ENCODE measurements at regions not wholly inside any gene's neighbourhood (a gene's known extent, or its start where the extent isn't known, plus 50 kb on each side); places are given as distances from the start of the nearest gene placed in this dataset.
A peak's percentile ranks its signal among the peaks of the same experiment; 100 is the strongest.
"Not testable (repeated sequence)": the region's sequence is repeated elsewhere in the genome, so short reads cannot be mapped to it uniquely, and the experiment has no call there.

DNA sequence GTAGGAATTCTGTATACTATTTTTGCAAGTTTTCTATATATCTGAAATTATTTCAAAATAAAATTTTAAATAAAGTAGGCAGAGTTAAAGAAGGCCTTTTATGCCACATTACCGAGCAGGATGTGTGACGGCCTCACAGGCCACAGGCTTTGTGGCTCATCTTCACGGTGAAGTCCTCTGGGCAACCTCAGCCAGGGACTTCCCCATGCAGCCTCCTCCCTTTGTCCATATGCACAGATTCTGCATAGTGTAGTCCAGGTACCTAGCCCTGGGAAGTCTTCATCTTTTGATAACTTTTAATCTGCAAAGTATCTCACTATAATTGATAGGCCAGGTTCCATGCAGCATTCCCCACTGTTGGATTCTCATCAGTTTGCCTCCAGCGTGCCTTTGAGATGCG lies 62.8 kb downstream of the ARHGAP11B start:
- in situ Hi-C loops (cut with HindIII; ENCODE audit: low sequenced_read_pairs); DNase-seq (ENCODE audit: low spot score): not testable (repeated sequence)

DNA sequence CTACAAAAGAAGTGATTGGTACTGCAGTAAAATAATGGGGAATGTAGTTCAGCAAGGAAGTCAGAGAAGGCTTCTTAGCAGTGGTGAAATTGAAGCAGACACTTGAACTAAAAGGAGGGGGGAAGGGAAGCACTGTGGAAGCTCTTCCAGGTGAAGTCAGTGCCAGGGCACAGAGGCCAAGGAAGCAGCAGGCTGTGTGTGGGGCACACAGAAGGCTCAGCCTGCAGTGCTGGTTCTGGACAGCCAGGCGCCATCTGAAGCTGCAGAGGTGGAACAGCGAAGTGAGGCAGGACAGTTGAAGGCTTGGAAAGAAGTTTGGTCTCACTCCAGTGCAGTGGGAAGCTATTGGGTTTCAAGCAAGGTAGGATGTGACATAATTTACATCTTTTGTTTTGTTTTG lies 64.2 kb downstream of the ARHGAP11B start:
- peak; percentile 54 for DNase-seq (ENCODE audit: low spot score)
- in situ Hi-C loops (cut with HindIII; ENCODE audit: low sequenced_read_pairs), result not testable (repeated sequence)

DNA sequence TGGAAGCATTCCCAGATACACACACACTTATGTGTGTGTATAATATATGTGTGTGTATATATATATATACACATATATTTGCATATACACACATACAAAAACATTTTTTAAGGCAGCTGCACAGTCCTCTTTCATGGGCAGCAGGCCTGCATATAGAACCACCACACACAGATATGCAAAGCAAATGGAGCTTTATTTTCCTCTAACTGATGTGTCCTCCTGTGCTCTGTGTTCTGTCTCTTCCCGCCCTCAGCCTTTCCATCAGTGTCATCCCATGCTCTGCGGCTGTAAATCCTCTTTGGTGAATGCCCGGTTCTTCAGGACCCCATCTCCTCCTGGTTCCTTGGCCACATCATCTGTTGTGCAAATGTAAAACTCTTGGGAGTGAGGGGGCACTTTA lies 69.9 kb downstream of the ARHGAP11B start:
- in situ Hi-C loops (cut with HindIII; ENCODE audit: low sequenced_read_pairs); DNase-seq (ENCODE audit: low spot score): not testable (repeated sequence)

DNA sequence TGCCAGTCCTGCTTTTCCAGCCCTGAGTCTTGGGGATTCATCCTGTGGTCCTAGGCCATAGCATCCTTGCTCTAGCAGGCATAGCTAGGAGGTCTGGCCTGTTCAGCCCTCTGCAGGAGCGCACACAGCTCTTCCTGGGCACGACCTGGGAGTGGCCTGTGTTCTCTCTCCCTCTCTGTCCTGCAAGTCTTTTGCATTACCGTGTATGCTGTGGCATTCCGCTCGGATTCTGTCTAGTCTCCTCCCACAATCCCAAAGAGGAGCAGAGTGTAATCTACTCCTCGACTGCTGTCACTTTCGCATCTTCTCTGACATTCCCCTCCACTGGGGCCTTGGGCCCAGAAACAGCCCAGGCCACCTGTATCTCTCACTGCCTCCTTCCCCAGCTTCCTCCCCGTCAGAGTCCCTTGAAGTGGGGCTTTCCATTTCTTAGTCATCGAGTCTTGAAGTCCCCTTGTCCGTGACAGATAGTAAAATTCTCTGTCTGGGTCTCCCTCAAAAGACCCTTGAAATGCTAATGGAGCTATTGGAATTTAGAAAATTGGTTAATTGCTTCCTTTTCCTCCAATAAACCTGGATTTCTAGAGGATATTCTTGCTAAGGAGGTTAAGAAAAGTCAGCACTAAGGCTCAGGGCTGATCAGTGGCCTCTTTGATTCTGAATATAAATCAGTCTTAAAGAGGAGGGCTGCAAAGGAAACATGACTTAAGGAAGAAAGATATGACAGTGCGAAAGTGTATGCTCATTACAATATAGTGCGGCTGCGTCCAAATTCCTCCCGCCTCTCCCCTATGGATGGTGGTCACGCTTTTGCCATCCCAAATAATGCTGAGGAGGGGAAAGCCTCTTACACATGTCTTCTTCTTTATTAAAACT lies 70.7 kb downstream of the ARHGAP11B start:
- in situ Hi-C loops (cut with HindIII; ENCODE audit: low sequenced_read_pairs), result not testable (repeated sequence)

DNA sequence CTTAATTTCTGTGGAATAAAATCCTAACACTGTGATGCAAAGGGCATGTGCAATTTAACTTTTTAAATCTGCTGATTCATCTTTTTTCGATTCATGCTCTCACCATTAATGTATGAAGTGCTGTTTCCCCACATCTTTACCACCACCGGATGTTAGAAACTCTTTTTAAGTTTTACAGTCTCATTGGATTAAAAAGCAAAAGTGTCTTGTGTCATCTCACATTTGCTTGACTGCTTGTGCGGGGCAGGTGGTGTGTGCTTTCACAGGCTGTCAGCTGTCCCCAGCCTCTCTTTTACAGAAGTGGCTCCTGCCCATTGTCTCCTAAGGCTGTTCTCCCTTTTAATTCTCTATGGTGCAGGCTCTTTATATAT lies 71.4 kb downstream of the ARHGAP11B start:
- DNase-seq (ENCODE audit: low spot score); in situ Hi-C loops (cut with HindIII; ENCODE audit: low sequenced_read_pairs): not testable (repeated sequence)

More for the DNA sequence above, 70.7 kb downstream of the ARHGAP11B start:
- not testable (repeated sequence) for DNase-seq (ENCODE audit: low spot score)

DNA sequence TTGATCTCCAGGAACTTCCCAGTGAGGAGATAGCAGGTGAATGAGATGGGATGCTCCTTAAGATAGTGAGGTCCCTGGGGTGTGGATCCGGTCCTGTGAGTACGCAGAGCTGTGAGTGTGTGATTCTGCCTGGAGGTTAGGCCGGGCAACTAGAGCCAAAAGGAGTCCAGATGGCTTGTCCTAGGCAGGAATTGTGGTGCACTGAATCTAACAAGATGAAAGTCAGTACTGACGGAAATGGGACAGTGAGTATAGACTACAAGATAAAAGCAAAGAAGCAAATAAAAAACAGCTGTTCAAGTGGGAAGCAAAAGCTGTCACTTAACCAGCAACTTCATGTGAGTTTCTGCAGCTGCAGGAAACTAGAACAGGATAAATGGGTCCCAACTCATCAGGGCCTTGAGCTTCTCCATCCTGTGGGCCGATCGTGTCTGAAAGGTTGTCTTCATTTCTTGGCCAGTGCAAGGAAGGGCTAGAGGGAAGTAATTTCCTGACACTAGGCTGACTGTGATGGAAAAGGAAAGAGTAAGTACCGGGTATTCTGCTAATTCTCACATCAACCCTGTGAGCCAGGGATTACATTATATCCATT lies 74.2 kb downstream of the ARHGAP11B start:
- DNase-seq (ENCODE audit: low spot score); in situ Hi-C loops (cut with HindIII; ENCODE audit: low sequenced_read_pairs): not testable (repeated sequence)

DNA sequence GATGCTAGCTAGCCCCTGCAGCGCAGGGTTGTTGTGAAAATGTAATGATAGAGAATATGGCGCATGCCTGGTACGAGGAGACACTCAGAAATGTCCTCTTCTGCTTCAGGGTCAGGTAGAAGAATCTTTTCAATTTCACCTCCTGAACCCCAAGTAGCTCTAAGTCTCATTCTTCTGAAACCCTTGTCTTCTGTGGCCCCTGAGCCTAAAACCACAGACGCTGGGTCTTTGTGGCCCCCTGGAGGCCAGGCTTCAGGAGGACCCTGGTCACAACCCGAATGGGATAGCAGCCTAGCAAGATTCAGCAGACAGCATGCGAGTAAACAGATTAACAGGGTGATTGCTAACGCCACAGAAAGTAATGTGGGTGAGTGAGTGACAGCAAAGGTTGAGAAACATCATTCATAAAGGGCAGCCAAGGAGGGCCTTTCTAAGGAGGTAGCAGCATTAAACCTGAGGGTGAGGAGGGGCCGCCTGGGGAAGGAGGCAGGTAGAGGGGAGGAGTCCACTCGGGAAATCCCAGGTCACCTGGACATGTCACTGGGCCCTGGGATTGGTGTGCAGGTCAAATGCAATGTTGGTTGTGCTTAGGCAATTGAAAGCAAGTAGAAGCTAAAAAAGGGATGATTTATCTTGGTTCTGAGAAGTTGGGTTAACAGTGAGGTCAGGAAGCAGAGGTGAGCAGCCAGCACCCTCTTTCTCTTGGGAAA lies 82.2 kb downstream of the ARHGAP11B start:
- in situ Hi-C loops (cut with HindIII; ENCODE audit: low sequenced_read_pairs); DNase-seq (ENCODE audit: low spot score): not testable (repeated sequence)

DNA sequence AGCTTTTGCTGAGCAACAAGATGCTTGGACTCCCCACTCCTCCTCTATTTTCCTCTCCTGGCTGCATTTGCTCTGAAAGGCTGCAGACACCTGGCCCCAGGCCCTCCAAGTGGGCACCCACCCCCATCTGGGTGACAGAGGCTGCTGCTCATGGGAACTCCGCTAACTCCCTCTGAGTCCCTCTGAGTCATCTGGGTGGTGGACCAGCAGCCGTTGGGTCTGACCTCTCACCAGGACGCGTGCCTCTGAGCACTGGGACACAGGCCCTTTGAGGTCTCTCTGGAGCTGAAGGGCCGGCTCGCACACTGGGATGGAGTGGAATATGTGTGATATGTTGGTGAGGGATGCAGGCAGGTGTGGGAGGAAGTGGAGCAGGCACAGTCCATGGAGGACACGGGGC lies 82.9 kb downstream of the ARHGAP11B start:
- in situ Hi-C loops (cut with HindIII; ENCODE audit: low sequenced_read_pairs); DNase-seq (ENCODE audit: low spot score): not testable (repeated sequence)

DNA sequence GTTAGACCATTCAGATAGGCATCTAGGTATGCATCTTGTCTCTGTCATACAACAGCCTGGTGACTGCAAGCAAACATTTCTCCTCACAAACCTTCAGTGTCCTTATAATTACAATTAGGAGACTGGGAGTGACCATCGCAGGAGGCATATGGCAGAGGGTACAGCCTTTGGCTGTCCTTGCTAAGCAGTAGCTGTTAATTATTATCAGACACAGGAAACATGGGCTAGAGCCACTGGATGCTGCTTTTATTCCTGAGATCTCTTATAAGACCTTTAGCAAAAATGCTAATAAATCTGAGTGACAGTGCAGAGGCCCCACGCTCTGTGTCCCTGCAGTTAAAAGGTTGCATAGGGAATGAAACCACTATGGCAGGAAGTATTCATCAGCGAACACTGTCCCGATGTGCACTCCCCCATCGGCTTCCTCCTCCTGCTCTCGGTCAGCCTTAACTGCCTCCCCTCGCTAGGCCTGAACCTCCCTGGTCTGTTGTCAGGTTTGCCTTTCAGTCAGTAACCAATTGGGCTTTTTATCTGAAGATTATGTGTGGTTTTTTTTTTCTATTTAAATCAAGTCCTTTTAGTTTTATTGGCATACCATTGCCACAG lies 92.2 kb downstream of the ARHGAP11B start:
- DNase-seq (ENCODE audit: low spot score); in situ Hi-C loops (cut with HindIII; ENCODE audit: low sequenced_read_pairs): not testable (repeated sequence)

DNA sequence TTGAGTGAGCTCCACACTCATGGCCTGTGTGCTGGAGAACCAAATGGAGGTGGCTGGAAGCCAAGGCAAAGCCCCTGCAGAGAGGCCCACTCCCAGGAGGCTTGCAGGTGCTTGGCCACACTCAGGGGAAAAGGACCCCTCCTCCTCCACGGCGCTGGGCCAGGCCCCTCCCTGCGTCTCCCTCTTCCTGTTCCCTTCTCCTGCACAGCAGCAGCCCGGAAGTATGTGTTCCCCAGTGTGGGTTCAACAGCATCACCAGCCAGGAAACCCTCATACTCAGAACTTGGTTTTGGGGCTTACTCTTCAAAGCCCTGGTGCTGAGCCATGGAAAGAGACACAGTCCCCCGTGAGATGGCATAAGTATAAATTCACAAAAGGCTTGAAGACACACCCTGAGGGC lies 93.4 kb downstream of the ARHGAP11B start:
- DNase-seq (ENCODE audit: low spot score); in situ Hi-C loops (cut with HindIII; ENCODE audit: low sequenced_read_pairs): not testable (repeated sequence)

DNA sequence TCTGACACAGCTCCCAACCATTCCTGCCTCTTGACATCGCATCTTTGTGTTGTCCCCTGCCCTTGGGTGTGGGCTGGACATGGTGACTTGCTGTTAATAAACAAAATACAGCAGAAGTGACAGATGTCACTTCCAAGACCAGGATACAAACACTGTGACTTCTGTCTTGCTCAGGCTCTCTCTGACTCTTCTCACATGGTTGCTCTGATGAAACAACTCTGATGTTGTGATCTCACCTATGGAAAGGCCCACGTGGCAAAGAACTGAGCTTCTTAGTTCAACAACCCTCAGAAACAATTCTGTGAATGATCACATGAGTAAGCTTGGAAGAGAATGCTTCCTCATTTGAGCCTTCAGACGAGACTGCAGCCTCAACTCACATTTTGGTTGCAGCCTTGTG lies 94.9 kb downstream of the ARHGAP11B start:
- DNase-seq (ENCODE audit: low spot score); in situ Hi-C loops (cut with HindIII; ENCODE audit: low sequenced_read_pairs): not testable (repeated sequence)

DNA sequence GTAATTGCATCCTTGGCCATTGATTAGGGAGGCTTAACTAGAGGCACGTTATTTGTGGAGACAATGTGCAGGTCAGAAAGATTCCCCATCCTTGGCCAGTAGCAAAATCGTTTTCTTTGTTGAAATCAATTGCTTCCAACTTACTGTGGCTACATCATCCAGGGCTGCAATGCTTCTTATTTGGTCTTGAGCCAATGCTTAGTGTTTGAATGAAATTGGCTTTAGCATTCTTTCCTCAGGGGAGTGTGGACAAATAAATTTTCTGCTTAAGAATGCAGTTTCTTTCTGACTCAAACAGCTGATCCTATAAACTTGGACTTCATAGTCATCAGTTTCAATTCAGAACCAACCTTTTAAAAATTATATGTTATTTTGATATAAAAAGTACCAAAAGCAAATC lies 95.6 kb downstream of the ARHGAP11B start:
- DNase-seq (ENCODE audit: low spot score); in situ Hi-C loops (cut with HindIII; ENCODE audit: low sequenced_read_pairs): not testable (repeated sequence)

DNA sequence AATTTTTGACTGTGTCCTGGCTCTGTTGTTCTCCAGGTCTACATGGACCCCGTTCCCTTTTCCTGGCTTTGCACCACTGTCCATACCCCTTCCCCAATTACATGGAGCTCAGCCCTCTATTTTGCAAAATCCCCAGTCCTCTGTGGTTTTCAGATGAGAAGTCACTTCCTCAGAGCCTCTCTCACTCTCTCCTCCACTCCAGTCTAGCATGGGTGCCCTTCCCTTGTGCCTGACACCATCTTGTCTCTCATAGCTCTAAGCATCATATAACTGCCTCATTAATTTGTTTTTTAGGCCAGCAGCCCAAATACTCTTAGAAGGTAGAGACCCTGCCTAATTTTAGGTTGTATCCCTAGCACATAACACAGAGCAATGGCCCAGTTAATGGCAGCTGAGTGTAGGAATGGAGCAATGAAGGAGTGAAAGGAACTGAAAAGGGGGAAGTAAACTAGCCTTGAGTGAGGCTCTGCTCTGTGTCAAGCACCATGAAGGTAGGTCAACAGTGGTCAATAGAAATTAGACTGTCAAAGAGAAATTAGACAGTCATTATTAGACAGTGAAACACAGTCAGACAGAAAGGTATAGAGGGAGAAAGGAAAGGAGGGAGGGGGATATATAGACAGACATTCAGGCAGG lies 97.7 kb downstream of the ARHGAP11B start:
- DNase-seq (ENCODE audit: low spot score); in situ Hi-C loops (cut with HindIII; ENCODE audit: low sequenced_read_pairs): not testable (repeated sequence)

DNA sequence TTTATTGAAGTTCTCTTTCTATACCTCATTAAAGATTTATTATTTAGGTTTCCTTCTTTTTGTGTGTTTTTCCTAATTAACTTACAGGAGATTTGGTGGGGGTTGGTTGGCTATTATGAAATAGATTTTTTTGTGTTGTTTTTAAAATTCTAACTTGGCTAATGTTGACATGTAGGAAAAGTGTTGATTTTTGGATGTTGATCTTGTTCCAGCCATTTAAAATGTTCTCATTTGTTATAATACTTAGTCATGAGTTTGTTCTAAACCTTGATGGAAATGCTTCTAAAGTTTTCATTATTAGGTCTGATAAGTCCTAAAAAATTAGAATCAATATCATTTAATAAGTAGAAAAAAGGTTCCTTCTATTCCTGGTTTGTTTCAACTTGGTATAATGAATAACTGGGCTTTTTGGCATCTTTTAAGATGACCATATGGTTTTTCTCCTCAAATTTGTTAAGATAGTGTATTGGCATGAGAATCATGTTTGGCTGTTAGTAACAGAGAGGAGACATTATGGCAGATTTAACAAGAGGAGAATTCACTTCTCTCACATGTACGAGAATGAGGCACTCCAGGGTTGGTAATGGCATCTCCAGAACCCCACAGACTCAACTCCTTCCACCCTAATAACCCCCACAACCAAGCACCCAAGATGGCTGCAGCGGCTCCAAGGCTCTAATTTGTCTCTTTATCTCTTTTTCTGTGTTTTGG lies 104.1 kb downstream of the ARHGAP11B start:
- DNase-seq (ENCODE audit: low spot score), result peak; percentile 41
- in situ Hi-C loops (cut with HindIII; ENCODE audit: low sequenced_read_pairs), result not testable (repeated sequence)

DNA sequence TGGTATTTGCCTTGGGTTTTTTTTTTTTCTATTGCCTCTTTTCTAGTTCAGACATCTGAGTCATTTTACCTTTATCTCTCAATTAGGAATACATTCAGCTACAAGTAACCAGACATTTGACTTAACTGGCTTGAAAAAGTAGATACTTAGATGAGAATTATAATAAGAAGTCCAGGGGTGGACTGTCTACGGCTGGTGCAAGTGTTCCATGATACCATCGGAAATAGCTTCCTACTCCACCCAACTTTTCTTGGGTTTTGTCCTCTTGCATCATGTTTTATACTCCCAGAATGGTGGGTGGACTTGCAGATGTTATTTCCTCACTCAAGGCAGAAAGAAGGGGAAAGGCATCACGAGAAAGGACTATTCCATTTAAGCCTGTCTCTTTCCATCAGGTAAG lies 104.7 kb downstream of the ARHGAP11B start:
- in situ Hi-C loops (cut with HindIII; ENCODE audit: low sequenced_read_pairs); DNase-seq (ENCODE audit: low spot score): not testable (repeated sequence)

DNA sequence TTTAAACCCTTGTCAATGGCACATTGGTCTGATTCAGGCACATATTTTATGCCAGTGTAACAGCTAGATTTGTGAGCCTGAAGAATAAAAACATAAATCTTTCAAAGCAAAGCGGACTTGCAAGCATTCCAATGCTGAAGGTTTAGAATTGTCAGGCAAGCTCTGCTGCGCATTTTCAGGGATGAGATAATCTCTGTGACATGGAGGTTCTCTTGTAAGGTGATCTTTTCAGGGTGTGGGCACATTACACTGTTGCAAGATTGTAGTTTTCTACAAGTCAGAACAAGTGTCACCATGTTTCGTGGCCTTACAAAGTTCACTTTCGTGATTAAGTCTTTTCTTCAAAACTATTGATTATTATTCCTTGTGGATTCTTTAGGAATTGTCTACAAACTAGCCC lies 106.2 kb downstream of the ARHGAP11B start:
- DNase-seq (ENCODE audit: low spot score); in situ Hi-C loops (cut with HindIII; ENCODE audit: low sequenced_read_pairs): not testable (repeated sequence)

DNA sequence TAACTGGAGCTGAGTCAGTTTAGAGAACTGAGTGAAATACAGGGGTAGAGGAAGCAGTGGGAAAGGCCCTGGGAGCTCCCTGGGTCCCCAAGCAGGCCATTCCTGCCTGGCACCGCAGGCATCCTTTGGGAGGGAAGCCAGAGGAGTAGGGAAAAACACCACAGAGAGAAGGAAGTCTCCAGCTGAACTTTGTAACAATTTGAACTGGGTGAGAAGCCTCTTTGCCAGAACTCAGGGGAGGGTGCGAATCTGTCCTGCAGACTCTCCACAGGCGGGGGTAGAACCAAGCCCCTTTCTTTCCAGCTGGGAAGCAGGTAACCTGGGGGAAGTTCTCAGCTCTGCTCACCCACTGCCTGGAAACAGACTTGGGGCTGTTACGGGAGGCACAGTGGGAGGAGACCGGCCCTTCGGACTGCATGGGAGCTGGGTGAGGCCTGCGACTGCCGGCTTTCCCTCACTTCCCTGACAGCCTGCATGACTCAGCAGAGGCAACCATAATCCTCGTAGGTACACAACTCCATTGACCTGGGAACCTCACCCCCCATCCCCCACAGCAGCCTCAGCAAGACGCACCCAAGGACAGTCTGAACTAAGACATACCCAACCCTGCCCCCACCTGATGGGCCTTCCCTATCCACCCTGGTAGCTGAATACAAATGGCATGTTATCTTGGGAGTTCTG lies 110.1 kb downstream of the ARHGAP11B start:
- in situ Hi-C loops (cut with HindIII; ENCODE audit: low sequenced_read_pairs); DNase-seq (ENCODE audit: low spot score): not testable (repeated sequence)

DNA sequence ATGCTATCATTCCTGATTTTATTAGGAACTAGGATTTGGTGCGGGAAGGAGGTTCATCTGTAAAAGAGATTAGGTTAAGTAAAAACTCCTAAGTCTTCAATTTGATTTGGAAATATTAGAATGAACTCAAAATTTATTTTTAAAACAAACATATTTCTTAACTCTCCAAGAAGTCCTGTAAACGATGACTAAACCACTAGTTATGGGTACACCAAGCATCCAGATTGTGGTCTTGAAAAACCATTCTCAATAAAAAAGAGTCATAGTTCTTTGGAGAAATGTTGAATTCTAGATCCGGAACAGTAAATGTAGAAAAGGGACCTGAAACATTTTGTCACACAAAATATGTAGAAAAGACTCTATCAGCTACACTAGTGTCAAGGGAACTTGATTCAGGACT lies 116.9 kb downstream of the ARHGAP11B start:
- in situ Hi-C loops (cut with HindIII; ENCODE audit: low sequenced_read_pairs); DNase-seq (ENCODE audit: low spot score): not testable (repeated sequence)
